ENCODE measurements at regions not wholly inside any gene's neighbourhood (a gene's known extent, or its start where the extent isn't known, plus 50 kb on each side); places are given as distances from the start of the nearest gene placed in this dataset.

- no peak overlapping the region for H3K4me3 ChIP-seq (ENCODE audit: low read depth, low read length)
- no peak for TF ChIP-seq CTCF (IDR thresholded peaks at IDR 0.05; ENCODE audit: low read depth, low read length)
These were observed 50.2 kb upstream of the SDK2 start for GRCh38 chr17:73694491-73694890.

- TF ChIP-seq CTCF (IDR thresholded peaks at IDR 0.05; ENCODE audit: low read depth, low read length): no peak
- no peak overlapping the region for H3K4me3 ChIP-seq (ENCODE audit: low read depth, low read length)
These were observed 50.9 kb upstream of the SDK2 start for GRCh38 chr17:73695035-73695738.

- H3K4me3 ChIP-seq (ENCODE audit: low read depth, low read length): no peak overlapping the region
- no peak for TF ChIP-seq CTCF (IDR thresholded peaks at IDR 0.05; ENCODE audit: low read depth, low read length)
These were observed 52.0 kb upstream of the SDK2 start for GRCh38 chr17:73696251-73696650.

- H3K4me3 ChIP-seq (ENCODE audit: low read depth, low read length): no peak overlapping the region
- TF ChIP-seq CTCF (IDR thresholded peaks at IDR 0.05; ENCODE audit: low read depth, low read length): no peak
These were observed 53.6 kb upstream of the SDK2 start for GRCh38 chr17:73697872-73698271.

GRCh38 chr17:73698966-73699365, 54.7 kb upstream of the SDK2 start:
- TF ChIP-seq CTCF (IDR thresholded peaks at IDR 0.05; ENCODE audit: low read depth, low read length): no peak
- H3K4me3 ChIP-seq (ENCODE audit: low read depth, low read length): no peak overlapping the region

GRCh38 chr17:73701701-73702100, 57.5 kb upstream of the SDK2 start:
- no peak overlapping the region for H3K4me3 ChIP-seq (ENCODE audit: low read depth, low read length)
- TF ChIP-seq CTCF (IDR thresholded peaks at IDR 0.05; ENCODE audit: low read depth, low read length): no peak

- no peak for TF ChIP-seq CTCF (IDR thresholded peaks at IDR 0.05; ENCODE audit: low read depth, low read length)
- H3K4me3 ChIP-seq (ENCODE audit: low read depth, low read length): no peak overlapping the region
These were observed 58.9 kb upstream of the SDK2 start for GRCh38 chr17:73703192-73703591.

Measured in WI38 (cell line).